Brain microvascular endothelial cell (primary cell): ENCODE measurements at regions not wholly inside any gene's neighbourhood (a gene's known extent, or its start where the extent isn't known, plus 50 kb on each side); places are given as distances from the start of the nearest gene placed in this dataset.
"Not testable (repeated sequence)": the region's sequence is repeated elsewhere in the genome, so short reads cannot be mapped to it uniquely, and the experiment has no call there.

Experiments
- DNase-seq: peaks from one replicate; pipeline ENCODE4 v3.0.0-alpha.2; 2020
- H3K27ac ChIP-seq: fragments of 250-450 bp; sonication (Bioruptor Pico); 2 replicates; pipeline ENCODE4 v1.5.1; 2020; ENCODE audit warnings: mild to moderate bottlenecking, moderate library complexity
- H3K27me3 ChIP-seq: fragments of 250-450 bp; sonication (Bioruptor Pico); replicated peaks from 2 replicates; pipeline ENCODE4 v1.5.1; 2020; ENCODE audit warnings: mild to moderate bottlenecking
- H3K36me3 ChIP-seq: fragments of 250-450 bp; sonication (Bioruptor Pico); replicated peaks from 2 replicates; pipeline ENCODE4 v1.5.1; 2020; ENCODE audit warnings: mild to moderate bottlenecking
- H3K4me3 ChIP-seq: 2 replicates; pipeline ENCODE4 v1.5.1; 2011; ENCODE audit warnings: low read depth, mild to moderate bottlenecking, control low read depth, low read length, moderate library complexity
- in situ Hi-C: cut with HindIII; loops from 2 replicates; pipeline ENCODE4 v1.10.0; 2017; ENCODE audit warnings: low sequenced_read_pairs, low pct_ligation_motif_present

- in situ Hi-C loops, H3K4me3 ChIP-seq, H3K27ac ChIP-seq, H3K27me3 ChIP-seq, DNase-seq, H3K36me3 ChIP-seq: not testable (repeated sequence)
Observed at GRCh38 chr2:91500978-91501310, 2809.5 kb downstream of the RPIA start.

GRCh38 chr2:91501481-91502080, 2810.1 kb downstream of the RPIA start:
- H3K27me3 ChIP-seq, H3K4me3 ChIP-seq, DNase-seq, H3K27ac ChIP-seq, H3K36me3 ChIP-seq, in situ Hi-C loops: not testable (repeated sequence)

- H3K36me3 ChIP-seq, H3K4me3 ChIP-seq, DNase-seq, H3K27ac ChIP-seq, H3K27me3 ChIP-seq, in situ Hi-C loops: not testable (repeated sequence)
Observed at GRCh38 chr2:91503572-91503958, 2812.1 kb downstream of the RPIA start.

GRCh38 chr2:91503959-91504741, 2812.7 kb downstream of the RPIA start:
- H3K36me3 ChIP-seq, H3K27ac ChIP-seq, DNase-seq, in situ Hi-C loops, H3K4me3 ChIP-seq, H3K27me3 ChIP-seq: not testable (repeated sequence)

GRCh38 chr2:91508816-91509215, 2817.3 kb downstream of the RPIA start:
- DNase-seq, in situ Hi-C loops, H3K27me3 ChIP-seq, H3K4me3 ChIP-seq, H3K27ac ChIP-seq, H3K36me3 ChIP-seq: not testable (repeated sequence)

- DNase-seq, H3K36me3 ChIP-seq, in situ Hi-C loops, H3K27ac ChIP-seq, H3K4me3 ChIP-seq, H3K27me3 ChIP-seq: not testable (repeated sequence)
Observed at GRCh38 chr2:91509276-91509675, 2817.8 kb downstream of the RPIA start.

GRCh38 chr2:91511166-91511565, 2819.7 kb downstream of the RPIA start:
- H3K4me3 ChIP-seq, in situ Hi-C loops, H3K36me3 ChIP-seq, H3K27me3 ChIP-seq, DNase-seq, H3K27ac ChIP-seq: not testable (repeated sequence)

GRCh38 chr2:91515966-91516365, 2824.5 kb downstream of the RPIA start:
- H3K27ac ChIP-seq, in situ Hi-C loops, H3K4me3 ChIP-seq, H3K27me3 ChIP-seq, DNase-seq, H3K36me3 ChIP-seq: not testable (repeated sequence)

GRCh38 chr2:91516669-91517068, 2825.2 kb downstream of the RPIA start:
- not testable (repeated sequence) for DNase-seq

GRCh38 chr2:91517846-91518245, 2826.4 kb downstream of the RPIA start:
- in situ Hi-C loops, H3K36me3 ChIP-seq, DNase-seq, H3K27ac ChIP-seq, H3K27me3 ChIP-seq, H3K4me3 ChIP-seq: not testable (repeated sequence)

More at GRCh38 chr2:91516669-91517068, 2825.2 kb downstream of the RPIA start:
- H3K36me3 ChIP-seq, H3K4me3 ChIP-seq, H3K27ac ChIP-seq, H3K27me3 ChIP-seq, in situ Hi-C loops: not testable (repeated sequence)

- H3K36me3 ChIP-seq, in situ Hi-C loops, H3K27ac ChIP-seq, H3K4me3 ChIP-seq, H3K27me3 ChIP-seq, DNase-seq: not testable (repeated sequence)
Observed at GRCh38 chr2:91518361-91518981, 2827.0 kb downstream of the RPIA start.

- H3K27ac ChIP-seq, H3K4me3 ChIP-seq, H3K36me3 ChIP-seq, H3K27me3 ChIP-seq, in situ Hi-C loops, DNase-seq: not testable (repeated sequence)
Observed at GRCh38 chr2:91519359-91519758, 2827.9 kb downstream of the RPIA start.

GRCh38 chr2:91519914-91520313, 2828.4 kb downstream of the RPIA start:
- H3K36me3 ChIP-seq, in situ Hi-C loops: not testable (repeated sequence)

GRCh38 chr2:91520523-91520922, 2829.1 kb downstream of the RPIA start:
- H3K4me3 ChIP-seq, DNase-seq, H3K27me3 ChIP-seq, H3K36me3 ChIP-seq, H3K27ac ChIP-seq, in situ Hi-C loops: not testable (repeated sequence)

More at GRCh38 chr2:91519914-91520313, 2828.4 kb downstream of the RPIA start:
- not testable (repeated sequence) for DNase-seq, H3K27me3 ChIP-seq, H3K27ac ChIP-seq, H3K4me3 ChIP-seq
